Neural progenitor cell (in vitro differentiated cells): ENCODE measurements at regions not wholly inside any gene's neighbourhood (a gene's known extent, or its start where the extent isn't known, plus 50 kb on each side); places are given as distances from the start of the nearest gene placed in this dataset.

Source experiments
- DNase-seq: peaks from one replicate; pipeline ENCODE4 v3.0.0-alpha.2; 2016; ENCODE audit warnings: low spot score
- H2AFZ ChIP-seq: fragments of 200-600 bp; sonication (generic); replicated peaks from 2 replicates; pipeline ENCODE4 v1.6.1; 2016; ENCODE audit warnings: antibody characterized with exemption
- H3F3A ChIP-seq: fragments of 200-600 bp; sonication (generic); 2 replicates; pipeline ENCODE4 v1.6.1; 2016; ENCODE audit warnings: antibody characterized with exemption, low read depth
- H3K27ac ChIP-seq: fragments of 200-600 bp; sonication (generic); 2 replicates; pipeline ENCODE4 v1.5.1; 2016; ENCODE audit warnings: mild to moderate bottlenecking
- H3K27me3 ChIP-seq: fragments of 200-600 bp; sonication (generic); 2 replicates; pipeline ENCODE4 v1.6.1; 2016; ENCODE audit warnings: mild to moderate bottlenecking, moderate library complexity
- H3K36me3 ChIP-seq: fragments of 200-600 bp; sonication (generic); 2 replicates; pipeline ENCODE4 v1.5.1; 2016
- H3K4me1 ChIP-seq: fragments of 200-600 bp; sonication (generic); 2 replicates; pipeline ENCODE4 v1.6.1; 2016; ENCODE audit warnings: mixed run types
- H3K4me2 ChIP-seq: fragments of 200-600 bp; sonication (generic); 2 replicates; pipeline ENCODE4 v1.6.1; 2016
- H3K4me3 ChIP-seq: fragments of 200-600 bp; sonication (generic); 2 replicates; pipeline ENCODE4 v1.5.1; 2016
- H3K79me2 ChIP-seq: fragments of 200-600 bp; sonication (generic); 2 replicates; pipeline ENCODE4 v1.6.1; 2016; ENCODE audit warnings: low read depth
- H3K9ac ChIP-seq: fragments of 200-600 bp; sonication (generic); 2 replicates; pipeline ENCODE4 v1.6.1; 2016
- H3K9me3 ChIP-seq: fragments of 200-600 bp; sonication (generic); 2 replicates; pipeline ENCODE4 v1.5.1; 2016; ENCODE audit warnings: low read depth
- H4K20me1 ChIP-seq: fragments of 200-600 bp; sonication (generic); 2 replicates; pipeline ENCODE4 v1.6.1; 2016; ENCODE audit warnings: low read depth
- H3K27ac Mint-ChIP-seq: 3 replicates; pipeline ENCODE4 v1.8.0; 2021; ENCODE audit warnings: mixed read lengths
- H3K27me3 Mint-ChIP-seq: 2 replicates; pipeline ENCODE4 v1.8.0; 2022; ENCODE audit warnings: low read depth, mild to moderate bottlenecking, inconsistent platforms, moderate library complexity, mixed read lengths; ENCODE audit not compliant: insufficient read depth
- H3K36me3 Mint-ChIP-seq: 3 replicates; pipeline ENCODE4 v1.8.0; 2021; ENCODE audit warnings: mixed read lengths
- H3K4me1 Mint-ChIP-seq: 3 replicates; pipeline ENCODE4 v1.8.0; 2021; ENCODE audit warnings: mixed read lengths
- H3K4me3 Mint-ChIP-seq: 3 replicates; pipeline ENCODE4 v1.8.0; 2021; ENCODE audit warnings: mild to moderate bottlenecking, moderate library complexity, mixed read lengths
- H3K9me3 Mint-ChIP-seq: 3 replicates; pipeline ENCODE4 v1.8.0; 2020; ENCODE audit warnings: mixed read lengths
- CTCF ChIP-seq: fragments of 200-600 bp; sonication (generic); IDR thresholded peaks from 2 replicates; pipeline ENCODE4 v1.5.1; 2017; ENCODE audit warnings: antibody characterized with exemption, mild to moderate bottlenecking
- EZH2 ChIP-seq: fragments of 200-600 bp; sonication (generic); IDR thresholded peaks from 2 replicates; pipeline ENCODE4 v1.6.1; 2017; ENCODE audit warnings: antibody characterized with exemption, mild to moderate bottlenecking, moderate library complexity
- EZH2phosphoT487 ChIP-seq: fragments of 200-600 bp; sonication (generic); IDR thresholded peaks from 2 replicates; pipeline ENCODE4 v1.6.1; 2017; ENCODE audit warnings: antibody characterized with exemption

- no peaks in the 10 kb centered on the region for H3K4me1 Mint-ChIP-seq
- Histone ChIP-seq H2AFZ (no peak overlapping the region), H3K27me3 (no peaks in the 10 kb centered on the region), H3K9me3 (no peaks in the 10 kb centered on the region), H3K9ac (no peak overlapping the region), H3K79me2 (no peaks in the 10 kb centered on the region), H3K4me1 (no peaks in the 10 kb centered on the region), H3K27ac (no peak overlapping the region), H4K20me1 (no peaks in the 10 kb centered on the region), H3K36me3 (no peaks in the 10 kb centered on the region), H3K4me3 (no peak overlapping the region), H3K4me2 (no peak overlapping the region), H3F3A (no peaks in the 10 kb centered on the region)
- H3K4me3 Mint-ChIP-seq, result no peak overlapping the region
- DNase-seq, result no peak
- peaks cover 9% of the 10 kb centered on the region for H3K9me3 Mint-ChIP-seq
- no peak overlapping the region for H3K27ac Mint-ChIP-seq
- TF ChIP-seq EZH2phosphoT487 (no peak), EZH2 (no peak), CTCF (no peak)
- H3K36me3 Mint-ChIP-seq, result no peaks in the 10 kb centered on the region
- no peaks in the 10 kb centered on the region for H3K27me3 Mint-ChIP-seq
Measured at GRCh38 chr6:78511009-78511408, 356.3 kb upstream of the IRAK1BP1 start.

DNA sequence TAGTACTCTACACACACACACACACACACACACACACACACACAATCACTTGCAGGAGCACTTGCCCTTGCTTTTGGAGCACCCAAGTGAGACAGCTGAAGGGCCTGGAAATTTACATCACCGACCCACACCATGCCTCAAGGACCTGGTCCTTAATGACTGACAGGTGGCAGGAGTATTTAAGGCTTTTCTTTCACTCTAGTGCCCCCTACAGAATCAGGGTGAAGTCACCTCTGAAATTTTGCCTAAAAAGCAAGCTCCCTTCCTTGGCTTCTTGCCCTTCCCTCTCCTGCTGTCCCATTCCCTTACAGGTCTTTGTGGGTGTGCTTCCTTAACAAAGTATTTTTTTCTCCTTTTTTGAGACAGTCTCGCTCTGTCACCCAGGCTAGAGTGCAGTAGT lies 353.5 kb upstream of the IRAK1BP1 start:
- Histone ChIP-seq H3K27me3 (no peaks in the 10 kb centered on the region), H3F3A (no peaks in the 10 kb centered on the region), H3K4me2 (no peak overlapping the region), H2AFZ (no peak overlapping the region), H3K36me3 (no peaks in the 10 kb centered on the region), H3K9ac (no peak overlapping the region), H3K27ac (no peak overlapping the region), H4K20me1 (no peaks in the 10 kb centered on the region), H3K4me3 (no peak overlapping the region), H3K4me1 (no peaks in the 10 kb centered on the region), H3K79me2 (no peaks in the 10 kb centered on the region), H3K9me3 (no peaks in the 10 kb centered on the region)
- TF ChIP-seq EZH2, result no peak
- TF ChIP-seq CTCF, result peak; percentile 59
- Mint-ChIP-seq H3K27me3 (no peaks in the 10 kb centered on the region), H3K9me3 (no peaks in the 10 kb centered on the region), H3K4me1 (no peaks in the 10 kb centered on the region), H3K27ac (no peak overlapping the region), H3K36me3 (no peaks in the 10 kb centered on the region), H3K4me3 (no peak overlapping the region)
- DNase-seq, result peak; percentile 59

DNA sequence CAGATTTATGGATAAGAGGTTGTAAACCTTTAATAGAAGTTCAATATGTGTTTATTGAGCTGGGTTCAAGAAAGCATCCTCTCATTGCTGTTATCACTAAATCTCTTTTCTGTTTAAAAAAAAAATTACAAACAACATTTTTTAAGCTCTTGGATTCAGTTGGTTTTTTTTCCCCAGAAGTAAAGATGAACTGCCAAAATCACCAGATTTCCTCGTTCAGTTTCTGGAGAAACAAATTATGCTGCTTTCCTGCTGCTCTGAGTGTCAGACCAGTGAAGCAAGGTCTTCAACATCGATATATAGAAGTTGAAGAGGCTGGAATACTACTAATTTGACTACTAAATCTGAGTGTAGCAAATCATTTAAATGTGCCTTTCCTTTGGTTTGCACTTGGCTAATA lies 352.1 kb upstream of the IRAK1BP1 start:
- no peaks in the 10 kb centered on the region for H4K20me1 ChIP-seq
- H3K4me2 ChIP-seq, result no peak overlapping the region
- no peaks in the 10 kb centered on the region for H3K27me3 ChIP-seq
- H2AFZ ChIP-seq, result no peak overlapping the region
- H3K9ac ChIP-seq, result no peak overlapping the region
- Mint-ChIP-seq H3K9me3 (no peaks in the 10 kb centered on the region), H3K36me3 (no peaks in the 10 kb centered on the region), H3K4me3 (no peak overlapping the region), H3K27ac (no peak overlapping the region), H3K4me1 (no peaks in the 10 kb centered on the region), H3K27me3 (peaks cover 3% of the 10 kb centered on the region)
- H3K79me2 ChIP-seq, result no peaks in the 10 kb centered on the region
- DNase-seq, result no peak
- no peaks in the 10 kb centered on the region for H3K36me3 ChIP-seq
- TF ChIP-seq EZH2phosphoT487 (no peak), EZH2 (no peak), CTCF (no peak)
- no peaks in the 10 kb centered on the region for H3F3A ChIP-seq
- no peaks in the 10 kb centered on the region for H3K9me3 ChIP-seq
- no peak overlapping the region for H3K27ac ChIP-seq
- no peak overlapping the region for H3K4me3 ChIP-seq
- no peaks in the 10 kb centered on the region for H3K4me1 ChIP-seq

DNA sequence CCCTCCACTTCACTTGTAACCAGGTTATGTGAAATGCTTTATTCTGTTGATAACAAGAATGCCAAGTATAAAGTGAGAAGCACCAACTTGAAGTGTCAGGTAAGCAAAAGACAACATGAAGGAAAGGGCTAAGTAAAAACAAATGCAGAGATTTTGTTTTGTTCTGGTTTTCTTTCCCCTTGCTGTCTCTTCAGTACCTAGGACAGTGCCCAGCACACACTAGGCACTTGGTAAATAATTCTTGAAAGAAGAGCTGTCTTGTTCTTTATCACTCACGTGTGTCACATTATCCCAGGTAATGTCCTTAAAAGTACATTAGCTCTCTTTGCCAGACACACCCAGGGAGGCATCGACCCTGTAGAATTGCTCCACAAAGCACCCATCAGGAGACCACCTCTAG lies 350.0 kb upstream of the IRAK1BP1 start:
- Mint-ChIP-seq H3K4me1 (no peaks in the 10 kb centered on the region), H3K9me3 (no peaks in the 10 kb centered on the region), H3K27ac (no peak overlapping the region), H3K36me3 (no peaks in the 10 kb centered on the region), H3K4me3 (no peak overlapping the region), H3K27me3 (peaks cover 3% of the 10 kb centered on the region)
- H3K4me2 ChIP-seq, result no peak overlapping the region
- H3K27ac ChIP-seq, result no peak overlapping the region
- TF ChIP-seq EZH2, result no peak
- no peak for TF ChIP-seq EZH2phosphoT487
- no peak for TF ChIP-seq CTCF
- no peaks in the 10 kb centered on the region for H3K4me1 ChIP-seq
- H3K9me3 ChIP-seq, result no peaks in the 10 kb centered on the region
- H3K4me3 ChIP-seq, result no peak overlapping the region
- no peaks in the 10 kb centered on the region for H3F3A ChIP-seq
- no peaks in the 10 kb centered on the region for H4K20me1 ChIP-seq
- H3K9ac ChIP-seq, result no peak overlapping the region
- DNase-seq, result no peak
- H3K79me2 ChIP-seq, result no peaks in the 10 kb centered on the region
- no peaks in the 10 kb centered on the region for H3K27me3 ChIP-seq
- H3K36me3 ChIP-seq, result no peaks in the 10 kb centered on the region
- no peak overlapping the region for H2AFZ ChIP-seq
